Activated CD4-positive, alpha-beta T cell treated with anti-CD3 and anti-CD28 coated beads for 36 hours (primary cell): ENCODE measurements at regions not wholly inside any gene's neighbourhood (a gene's known extent, or its start where the extent isn't known, plus 50 kb on each side); places are given as distances from the start of the nearest gene placed in this dataset.

Experiments used
- ATAC-seq: fragments of 200-7000 bp; cut with Tn5 transposase; one replicate; pipeline ENCODE4 v1.10.0; 2021; ENCODE audit warnings: mild to moderate bottlenecking, moderate library complexity
- CTCF ChIA-PET: fragments of 350-600 bp; sonication (Branson Sonifier 250); formaldehyde crosslinking; loops from one replicate; lab custom pipeline; 2021; ENCODE audit warnings: antibody characterized with exemption; lab: Charles Lee
- POLR2A ChIA-PET: fragments of 350-600 bp; sonication (Branson Sonifier 250); formaldehyde crosslinking; loops from one replicate; lab custom pipeline; 2021; ENCODE audit warnings: antibody characterized with exemption, inconsistent platforms; lab: Charles Lee
- DNase-seq: peaks from one replicate; pipeline ENCODE4 v3.0.0-alpha.2; 2020
- H3K27ac Mint-ChIP-seq: one replicate; pipeline ENCODE4 v1.8.0; 2021; ENCODE audit warnings: mixed read lengths
- H3K27me3 Mint-ChIP-seq: one replicate; pipeline ENCODE4 v1.8.0; 2021; ENCODE audit warnings: mixed read lengths
- H3K36me3 Mint-ChIP-seq: one replicate; pipeline ENCODE4 v1.8.0; 2021; ENCODE audit warnings: low read depth, mixed read lengths
- H3K4me1 Mint-ChIP-seq: one replicate; pipeline ENCODE4 v1.8.0; 2021; ENCODE audit warnings: mixed read lengths
- H3K4me3 Mint-ChIP-seq: one replicate; pipeline ENCODE4 v1.8.0; 2021; ENCODE audit warnings: mild to moderate bottlenecking, moderate library complexity, mixed read lengths
- H3K9me3 Mint-ChIP-seq: one replicate; pipeline ENCODE4 v1.8.0; 2021; ENCODE audit warnings: low read depth, mixed read lengths
- intact Hi-C, 2 experiments: fragments of 100-400 bp; cut with DNase I in 1 of 2; cut with micrococcal nuclease in 1 of 2; formaldehyde crosslinking; loops; one replicate each; pipeline versions ENCODE4 v1.14.2 to v1.15.1; 2022 to 2024; cut with DNase I, micrococcal nuclease

DNA sequence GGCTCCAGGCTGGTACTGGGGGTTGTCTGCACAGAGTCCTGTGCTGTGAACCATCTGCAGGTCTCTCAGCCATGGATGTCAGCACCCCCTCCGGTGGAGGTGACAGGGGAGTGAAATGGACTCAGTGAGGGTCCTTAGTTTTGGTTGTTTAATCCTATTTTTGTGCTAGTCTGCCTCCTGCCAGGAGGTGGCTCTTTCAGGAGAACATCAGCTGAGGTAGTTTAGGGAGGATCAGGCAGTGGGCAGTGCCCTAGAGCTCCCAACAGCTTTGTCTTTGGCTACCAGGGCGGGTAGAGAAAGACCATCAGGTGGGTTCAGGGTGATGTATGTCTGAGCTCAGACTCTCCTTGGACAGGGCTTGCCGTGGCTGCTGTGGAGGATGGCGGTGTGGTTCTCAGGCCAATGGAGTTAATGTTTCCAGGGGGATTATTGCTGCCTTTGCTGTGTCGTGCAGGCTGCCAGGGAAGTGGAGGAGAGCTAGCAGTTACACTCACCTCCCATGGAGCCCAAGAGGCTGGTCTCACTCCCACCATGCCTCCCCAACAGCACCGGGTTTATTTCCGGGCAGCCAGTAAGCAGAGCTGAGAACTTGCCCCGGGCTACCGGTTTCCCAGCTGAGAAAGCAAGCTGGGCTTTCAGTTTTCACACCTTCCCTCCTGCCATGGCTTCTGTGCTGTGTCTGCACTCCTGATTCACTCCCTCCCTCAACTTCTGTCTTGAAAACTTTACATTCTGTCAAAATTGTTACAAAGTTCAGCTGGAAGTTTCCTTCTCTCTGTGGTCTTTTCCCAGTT, 563.4 kb downstream of the XIRP2 start:
- Mint-ChIP-seq H3K4me1 (no peaks in the 10 kb centered on the region), H3K27ac (no peak overlapping the region), H3K36me3 (no peaks in the 10 kb centered on the region), H3K27me3 (no peaks in the 10 kb centered on the region), H3K9me3 (peaks cover 11% of the 10 kb centered on the region), H3K4me3 (no peak overlapping the region)
- no peak for DNase-seq
- no peak for ATAC-seq
- POLR2A ChIA-PET, result no interaction called here
- CTCF ChIA-PET, result interaction anchor here (0.6 kb wide), 1 partner anchor 862 kb away, joined by 3 read pairs; no protein-coding TSS in a partner anchor
- intact Hi-C loops, result no loop called here

- H3K4me3 Mint-ChIP-seq, result no peak overlapping the region
- DNase-seq (no peak), ATAC-seq (no peak)
- H3K27me3 Mint-ChIP-seq, result no peaks in the 10 kb centered on the region
- ChIA-PET POLR2A (no interaction called here), CTCF (no interaction called here)
- intact Hi-C loops, result no loop called here
- H3K9me3 Mint-ChIP-seq, result peaks cover 9% of the 10 kb centered on the region
- H3K36me3 Mint-ChIP-seq, result no peaks in the 10 kb centered on the region
- no peak overlapping the region for H3K27ac Mint-ChIP-seq
- H3K4me1 Mint-ChIP-seq, result no peaks in the 10 kb centered on the region
Observed at GRCh38 chr2:167450364-167450763, 562.1 kb downstream of the XIRP2 start.

GRCh38 chr2:167440382-167440781, 552.1 kb downstream of the XIRP2 start:
- intact Hi-C loops, result no loop called here
- Mint-ChIP-seq H3K9me3 (peaks cover 11% of the 10 kb centered on the region), H3K27ac (no peak overlapping the region), H3K4me3 (no peak overlapping the region), H3K27me3 (no peaks in the 10 kb centered on the region), H3K4me1 (no peaks in the 10 kb centered on the region), H3K36me3 (no peaks in the 10 kb centered on the region)
- DNase-seq (no peak), ATAC-seq (no peak)
- CTCF ChIA-PET, result no interaction called here
- POLR2A ChIA-PET, result no interaction called here

- POLR2A ChIA-PET, result no interaction called here
- Mint-ChIP-seq H3K27ac (no peak overlapping the region), H3K9me3 (peaks cover 2% of the 10 kb centered on the region), H3K27me3 (no peaks in the 10 kb centered on the region), H3K4me3 (no peak overlapping the region), H3K36me3 (no peaks in the 10 kb centered on the region), H3K4me1 (no peaks in the 10 kb centered on the region)
- ATAC-seq (no peak), DNase-seq (no peak)
- intact Hi-C loops, result no loop called here
- CTCF ChIA-PET, result no interaction called here
Observed at GRCh38 chr2:167438206-167438605, 549.9 kb downstream of the XIRP2 start.

DNA sequence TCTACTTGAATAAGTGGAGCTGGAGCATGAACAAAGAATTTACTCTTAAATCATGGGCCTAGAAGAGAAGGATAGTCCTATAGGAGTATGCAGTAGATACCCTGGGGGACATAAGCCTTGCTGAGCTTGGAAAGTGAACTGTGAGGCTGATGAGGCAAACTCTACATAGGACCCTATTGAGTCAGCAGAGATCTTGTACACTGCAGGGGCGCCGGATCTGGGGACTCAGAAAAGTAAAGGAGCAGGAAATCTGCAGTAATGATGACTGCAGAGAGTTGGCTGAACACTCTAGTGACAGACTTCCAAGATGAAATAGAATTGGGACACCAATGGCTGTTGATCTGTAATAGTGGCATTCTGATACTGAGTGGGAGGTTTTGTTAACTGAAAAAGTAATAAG, 543.7 kb downstream of the XIRP2 start:
- ChIA-PET CTCF (interaction anchor here (0.9 kb wide), 1 partner anchor 17 kb away, joined by 4 read pairs; no protein-coding TSS in a partner anchor), POLR2A (no interaction called here)
- Mint-ChIP-seq H3K36me3 (no peaks in the 10 kb centered on the region), H3K4me1 (no peaks in the 10 kb centered on the region), H3K27ac (no peak overlapping the region), H3K4me3 (no peak overlapping the region), H3K27me3 (no peaks in the 10 kb centered on the region), H3K9me3 (no peaks in the 10 kb centered on the region)
- intact Hi-C loops, result no loop called here
- ATAC-seq (no peak), DNase-seq (no peak)

DNA sequence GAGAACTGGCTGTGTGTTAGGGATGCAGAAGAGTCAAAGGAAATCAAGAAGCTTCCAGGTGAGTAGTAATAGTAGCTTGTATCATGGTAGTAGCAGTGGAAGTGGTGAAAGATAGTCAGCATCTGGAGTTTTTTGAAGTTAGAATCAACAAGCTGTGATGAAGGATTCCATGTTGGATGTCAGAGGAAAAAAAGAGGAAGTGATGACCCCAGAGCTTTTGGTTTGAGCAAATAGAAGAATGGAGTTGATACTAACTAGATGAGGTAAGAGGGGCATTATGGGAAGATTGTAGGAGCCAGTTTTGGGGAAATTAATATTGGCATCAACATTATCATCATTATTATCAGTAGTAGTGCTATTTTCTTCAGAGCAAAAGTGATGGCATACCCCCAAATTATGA, 542.2 kb downstream of the XIRP2 start:
- intact Hi-C loops, result no loop called here
- H3K4me1 Mint-ChIP-seq, result no peaks in the 10 kb centered on the region
- no peak overlapping the region for H3K4me3 Mint-ChIP-seq
- POLR2A ChIA-PET, result no interaction called here
- H3K27ac Mint-ChIP-seq, result no peak overlapping the region
- H3K36me3 Mint-ChIP-seq, result no peaks in the 10 kb centered on the region
- DNase-seq (no peak), ATAC-seq (no peak)
- H3K27me3 Mint-ChIP-seq, result no peaks in the 10 kb centered on the region
- CTCF ChIA-PET, result no interaction called here
- H3K9me3 Mint-ChIP-seq, result no peaks in the 10 kb centered on the region

GRCh38 chr2:167424803-167425755, 536.8 kb downstream of the XIRP2 start:
- no peak for ATAC-seq
- POLR2A ChIA-PET, result no interaction called here
- H3K9me3 Mint-ChIP-seq, result no peaks in the 10 kb centered on the region

DNA sequence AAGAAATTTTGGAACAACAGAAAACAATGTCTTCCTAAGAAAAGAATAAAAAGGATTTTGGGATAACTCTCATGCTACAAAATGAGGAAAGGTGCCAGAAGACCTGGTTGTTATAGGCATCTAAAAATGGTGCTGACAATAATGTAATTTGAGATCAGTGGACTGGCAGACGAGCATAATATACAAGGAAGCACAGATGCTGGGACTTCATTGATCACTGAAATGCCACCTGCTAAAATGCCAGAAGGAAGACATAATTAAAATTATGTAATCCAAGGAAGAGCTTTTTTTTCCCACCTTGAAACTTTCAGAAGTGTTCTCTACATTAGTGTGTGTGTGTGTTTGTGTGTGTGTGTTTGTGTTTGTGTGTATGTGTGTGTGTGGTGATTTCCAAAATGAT, 535.9 kb downstream of the XIRP2 start:
- Mint-ChIP-seq H3K27me3 (no peaks in the 10 kb centered on the region), H3K4me3 (no peak overlapping the region), H3K4me1 (no peaks in the 10 kb centered on the region), H3K27ac (no peak overlapping the region), H3K9me3 (no peaks in the 10 kb centered on the region), H3K36me3 (no peaks in the 10 kb centered on the region)
- ATAC-seq (no peak), DNase-seq (no peak)
- ChIA-PET CTCF (no interaction called here), POLR2A (no interaction called here)
- intact Hi-C loops, result no loop called here

More at GRCh38 chr2:167424803-167425755, 536.8 kb downstream of the XIRP2 start:
- no peak for DNase-seq
- H3K27ac Mint-ChIP-seq, result no peak overlapping the region
- intact Hi-C loops, result no loop called here
- no peaks in the 10 kb centered on the region for H3K27me3 Mint-ChIP-seq
- CTCF ChIA-PET, result no interaction called here
- H3K4me1 Mint-ChIP-seq, result no peaks in the 10 kb centered on the region
- no peaks in the 10 kb centered on the region for H3K36me3 Mint-ChIP-seq
- no peak overlapping the region for H3K4me3 Mint-ChIP-seq

DNA sequence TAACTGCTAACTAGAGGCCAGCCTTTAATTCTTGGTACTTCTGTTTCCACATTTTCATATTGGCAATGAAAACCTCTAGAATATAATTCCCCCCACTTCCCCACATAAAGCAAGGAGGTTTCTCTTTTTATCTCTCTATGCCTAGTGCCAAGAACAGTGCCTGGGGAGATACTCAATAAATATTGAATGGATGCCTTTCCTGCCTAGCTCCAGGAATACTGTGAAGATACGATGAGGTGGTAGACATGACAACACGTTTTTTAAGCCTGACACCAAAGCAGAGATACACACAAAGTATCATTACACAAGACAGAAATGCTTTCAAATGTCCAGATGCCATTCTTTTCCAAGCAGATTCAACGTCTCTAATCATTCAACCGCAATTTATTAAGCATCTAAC, 535.5 kb downstream of the XIRP2 start:
- H3K36me3 Mint-ChIP-seq, result no peaks in the 10 kb centered on the region
- no peaks in the 10 kb centered on the region for H3K4me1 Mint-ChIP-seq
- no peaks in the 10 kb centered on the region for H3K9me3 Mint-ChIP-seq
- H3K27ac Mint-ChIP-seq, result no peak overlapping the region
- DNase-seq (no peak), ATAC-seq (no peak)
- no peaks in the 10 kb centered on the region for H3K27me3 Mint-ChIP-seq
- ChIA-PET CTCF (no interaction called here), POLR2A (no interaction called here)
- H3K4me3 Mint-ChIP-seq, result no peak overlapping the region
- intact Hi-C loops, result no loop called here

DNA sequence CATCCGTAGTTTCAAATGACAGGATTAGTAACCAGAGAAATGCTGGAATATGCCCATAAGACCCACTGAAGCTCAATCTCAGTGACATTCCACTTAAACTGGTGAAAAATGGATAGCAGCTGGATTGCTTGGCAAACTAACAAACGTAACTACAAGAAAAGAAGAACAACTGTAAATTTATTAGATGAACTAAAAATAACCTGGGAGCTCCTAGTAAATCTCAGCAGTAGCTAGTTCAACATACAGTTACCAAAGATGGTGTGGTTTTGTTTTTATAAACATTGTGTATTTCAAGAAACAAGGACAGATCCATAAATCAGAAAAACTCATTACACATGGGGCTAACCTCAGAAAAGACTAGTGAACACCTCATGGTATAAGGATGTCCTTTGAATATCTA, 531.9 kb downstream of the XIRP2 start:
- Mint-ChIP-seq H3K27me3 (no peaks in the 10 kb centered on the region), H3K4me1 (no peaks in the 10 kb centered on the region), H3K27ac (no peak overlapping the region), H3K36me3 (no peaks in the 10 kb centered on the region), H3K4me3 (no peak overlapping the region), H3K9me3 (peaks cover 1% of the 10 kb centered on the region)
- intact Hi-C loops, result no loop called here
- no peak for DNase-seq
- ChIA-PET CTCF (no interaction called here), POLR2A (no interaction called here)
- no peak for ATAC-seq

DNA sequence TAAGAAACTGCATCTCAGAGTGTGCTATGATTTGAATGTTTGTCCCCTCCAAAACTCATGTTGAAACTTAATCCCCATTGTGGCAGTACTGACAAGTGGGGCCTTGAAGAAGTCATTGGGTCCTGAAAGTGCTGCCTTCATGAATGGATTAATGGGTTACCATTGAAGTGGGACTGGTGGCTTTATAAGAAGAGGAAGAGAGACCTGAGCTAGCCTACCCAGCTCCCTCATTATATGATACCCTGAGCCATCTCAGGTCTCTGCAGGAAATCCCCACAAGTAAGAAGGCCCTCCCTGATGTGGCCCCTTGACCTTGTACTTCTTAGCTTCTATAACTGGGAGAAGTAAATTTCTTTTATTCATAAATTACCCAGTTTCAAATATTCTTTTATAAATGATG, 526.8 kb downstream of the XIRP2 start:
- Mint-ChIP-seq H3K36me3 (no peaks in the 10 kb centered on the region), H3K27me3 (no peaks in the 10 kb centered on the region), H3K9me3 (peaks cover 10% of the 10 kb centered on the region), H3K4me1 (no peaks in the 10 kb centered on the region), H3K4me3 (no peak overlapping the region), H3K27ac (no peak overlapping the region)
- no peak for DNase-seq
- ChIA-PET CTCF (interaction anchor here (0.9 kb wide), 1 partner anchor 16 kb away, joined by 4 read pairs; no protein-coding TSS in a partner anchor), POLR2A (no interaction called here)
- intact Hi-C loops, result no loop called here
- no peak for ATAC-seq
